DND-41 (cell line): ENCODE measurements at regions not wholly inside any gene's neighbourhood (a gene's known extent, or its start where the extent isn't known, plus 50 kb on each side); places are given as distances from the start of the nearest gene placed in this dataset.

ENCODE experiments used
- CTCF ChIP-seq: IDR thresholded peaks from 2 replicates; pipeline ENCODE4 v1.5.1; 2012; ENCODE audit warnings: borderline replicate concordance, low read length, moderate library complexity, mild to moderate bottlenecking; ENCODE audit not compliant: poor library complexity, severe bottlenecking; ENCODE audit errors: extremely low read depth
- EZH2 ChIP-seq: IDR thresholded peaks from 3 replicates; pipeline ENCODE4 v1.6.1; 2012; ENCODE audit warnings: borderline replicate concordance, low read depth, mild to moderate bottlenecking, moderate library complexity, low read length, inconsistent platforms; ENCODE audit not compliant: severe bottlenecking

- TF ChIP-seq EZH2 = no peak
- TF ChIP-seq CTCF = no peak
Measured at GRCh38 chrY:19868647-19869046, 124.1 kb upstream of the KDM5D start.
